Non-pigmented ciliary epithelial cell (primary cell): ENCODE measurements at regions not wholly inside any gene's neighbourhood (a gene's known extent, or its start where the extent isn't known, plus 50 kb on each side); places are given as distances from the start of the nearest gene placed in this dataset.

ENCODE experiments used
- DNase-seq: peaks from one replicate; pipeline ENCODE4 v3.0.0-alpha.2; 2010; ENCODE audit warnings: low read depth

GRCh38 chr13:79709471-79709870 lies 228.5 kb downstream of the NDFIP2 start:
- no peak for DNase-seq

GRCh38 chr13:79703772-79704171 lies 222.8 kb downstream of the NDFIP2 start:
- DNase-seq = no peak

- no peak for DNase-seq
Measured at GRCh38 chr13:79695754-79696153, 214.8 kb downstream of the NDFIP2 start.

GRCh38 chr13:79692846-79693245 lies 211.9 kb downstream of the NDFIP2 start:
- DNase-seq = no peak

- no peak for DNase-seq
Measured at GRCh38 chr13:79691826-79692225, 210.9 kb downstream of the NDFIP2 start.

GRCh38 chr13:79688741-79689140 lies 207.8 kb downstream of the NDFIP2 start:
- no peak for DNase-seq

GRCh38 chr13:79686441-79686840 lies 205.5 kb downstream of the NDFIP2 start:
- no peak for DNase-seq

- DNase-seq = no peak
Measured at GRCh38 chr13:79684371-79684770, 203.4 kb downstream of the NDFIP2 start.

GRCh38 chr13:79682164-79682563 lies 201.2 kb downstream of the NDFIP2 start:
- no peak for DNase-seq

GRCh38 chr13:79681069-79681468 lies 200.1 kb downstream of the NDFIP2 start:
- no peak for DNase-seq

GRCh38 chr13:79680485-79680884 lies 199.5 kb downstream of the NDFIP2 start:
- DNase-seq = no peak

GRCh38 chr13:79679334-79679733 lies 198.4 kb downstream of the NDFIP2 start:
- DNase-seq = peak; percentile 36

GRCh38 chr13:79678100-79678499 lies 197.1 kb downstream of the NDFIP2 start:
- DNase-seq = peak; percentile 45

- no peak for DNase-seq
Measured at GRCh38 chr13:79675931-79676660, 195.1 kb downstream of the NDFIP2 start.

- no peak for DNase-seq
Measured at GRCh38 chr13:79674765-79675515, 194.0 kb downstream of the NDFIP2 start.

GRCh38 chr13:79673993-79674377 lies 193.0 kb downstream of the NDFIP2 start:
- DNase-seq = no peak

- DNase-seq = no peak
Measured at GRCh38 chr13:79673310-79673992, 192.5 kb downstream of the NDFIP2 start.

GRCh38 chr13:79671420-79671819 lies 190.5 kb downstream of the NDFIP2 start:
- DNase-seq = no peak

- DNase-seq = no peak
Measured at GRCh38 chr13:79668201-79668752, 187.3 kb downstream of the NDFIP2 start.

GRCh38 chr13:79667771-79668170 lies 186.8 kb downstream of the NDFIP2 start:
- DNase-seq = no peak

- DNase-seq = no peak
Measured at GRCh38 chr13:79663977-79664636, 183.2 kb downstream of the NDFIP2 start.

- no peak for DNase-seq
Measured at GRCh38 chr13:79663435-79663834, 182.5 kb downstream of the NDFIP2 start.
